ENCODE measurements at regions not wholly inside any gene's neighbourhood (a gene's known extent, or its start where the extent isn't known, plus 50 kb on each side); places are given as distances from the start of the nearest gene placed in this dataset.

GRCh38 chr6:147639279-147639678 lies 130.8 kb downstream of the SAMD5 start:
- Histone ChIP-seq H3K4me1 (ENCODE audit: control extremely low read depth in 1 of 4, control insufficient read depth in 4 of 4, insufficient read depth in 4 of 4, low read length in 3 of 4) (no peaks in the 10 kb centered on the region), H3K27ac (ENCODE audit: insufficient read depth in 1 of 2, low read depth in 1 of 2, low read length in 2 of 2, poor library complexity in 1 of 2, severe bottlenecking in 2 of 2) (no peak overlapping the region), H3K4me3 (ENCODE audit: control insufficient read depth in 1 of 7, extremely low read depth in 1 of 7, insufficient read depth in 4 of 7, low read depth in 2 of 7, low read length in 6 of 7) (no peak overlapping the region), H3K27me3 (replicated peaks in 2 of 5; ENCODE audit: control insufficient read depth in 4 of 5, insufficient read depth in 5 of 5, low read length in 4 of 5) (peaks cover 0 to 7% (median 4%) of the 10 kb centered on the region in 5 experiments), H3K9me3 (ENCODE audit: control extremely low read depth in 1 of 5, control insufficient read depth in 4 of 5, insufficient read depth in 2 of 5, low read depth in 1 of 5, low read length in 4 of 5) (peaks cover 0 to 7% (median 0%) of the 10 kb centered on the region in 5 experiments), H3K36me3 (ENCODE audit: control insufficient read depth in 4 of 4, insufficient read depth in 4 of 4, low read length in 3 of 4) (no peaks in the 10 kb centered on the region)
- 100% methylated on average over 2 of the region's 3 CpGs for WGBS (ENCODE audit: insufficient coverage)
- no peak for DNase-seq
- POLR2A ChIA-PET = no interaction called here
- CTCF ChIA-PET = no interaction called here

DNA sequence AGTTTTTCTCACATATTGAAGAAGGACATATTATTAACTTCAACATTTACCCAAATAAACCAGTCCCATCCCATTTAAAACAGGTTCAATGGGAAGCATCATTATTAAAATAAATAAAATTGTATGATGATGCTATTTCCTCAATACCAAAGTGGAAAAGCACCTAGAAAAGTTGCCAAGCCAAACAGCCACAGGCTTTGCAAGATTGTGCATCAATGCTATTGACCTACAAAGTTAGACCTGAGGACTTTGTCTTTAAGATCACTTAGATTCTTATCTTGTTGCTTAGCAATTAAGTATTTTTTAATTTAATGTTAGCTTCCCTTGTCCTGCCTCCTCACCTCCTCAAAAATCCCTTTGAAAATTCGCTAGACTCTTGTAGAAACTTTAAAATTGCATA lies 132.1 kb downstream of the SAMD5 start:
- Histone ChIP-seq H3K27me3 (replicated peaks in 2 of 5; ENCODE audit: control insufficient read depth in 4 of 5, insufficient read depth in 5 of 5, low read length in 4 of 5) (peaks cover 0 to 10% (median 4%) of the 10 kb centered on the region in 5 experiments), H3K9me3 (ENCODE audit: control extremely low read depth in 1 of 5, control insufficient read depth in 4 of 5, insufficient read depth in 2 of 5, low read depth in 1 of 5, low read length in 4 of 5) (peaks cover 0 to under 1% (median 0%) of the 10 kb centered on the region in 5 experiments), H3K36me3 (ENCODE audit: control insufficient read depth in 4 of 4, insufficient read depth in 4 of 4, low read length in 3 of 4) (no peaks in the 10 kb centered on the region), H3K4me1 (ENCODE audit: control extremely low read depth in 1 of 4, control insufficient read depth in 4 of 4, insufficient read depth in 4 of 4, low read length in 3 of 4) (no peaks in the 10 kb centered on the region), H3K4me3 (ENCODE audit: control insufficient read depth in 1 of 7, extremely low read depth in 1 of 7, insufficient read depth in 4 of 7, low read depth in 2 of 7, low read length in 6 of 7) (no peak overlapping the region), H3K27ac (ENCODE audit: insufficient read depth in 1 of 2, low read depth in 1 of 2, low read length in 2 of 2, poor library complexity in 1 of 2, severe bottlenecking in 2 of 2) (no peak overlapping the region)
- ChIA-PET POLR2A (no interaction called here), CTCF (no interaction called here)
- no CpG with 5 or more reads among the region's 1 CpG for WGBS (ENCODE audit: insufficient coverage)
- no peak for DNase-seq

DNA sequence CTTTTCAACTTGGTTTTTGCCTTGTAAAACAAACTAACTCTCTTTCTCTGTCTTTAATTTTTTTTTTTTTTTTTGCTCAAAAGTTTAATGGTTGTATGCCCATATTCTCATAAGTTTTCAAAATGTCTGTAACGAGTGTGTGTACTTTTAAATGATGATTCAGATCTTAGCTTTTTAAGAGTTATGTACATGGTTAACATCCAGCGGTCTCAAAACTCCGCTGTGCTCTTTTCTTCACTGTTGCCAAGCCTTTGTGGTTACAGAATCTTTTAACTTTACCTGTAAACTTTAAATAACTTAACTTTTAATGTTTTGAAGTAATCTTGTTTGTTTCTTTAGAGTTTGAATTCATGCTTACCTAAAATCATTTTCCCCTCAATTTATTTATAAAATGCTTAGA lies 133.0 kb downstream of the SAMD5 start:
- H3K4me1 ChIP-seq (ENCODE audit: control extremely low read depth in 1 of 4, control insufficient read depth in 4 of 4, insufficient read depth in 4 of 4, low read length in 3 of 4) = no peaks in the 10 kb centered on the region
- H3K36me3 ChIP-seq (ENCODE audit: control insufficient read depth in 4 of 4, insufficient read depth in 4 of 4, low read length in 3 of 4) = no peaks in the 10 kb centered on the region
- WGBS (ENCODE audit: insufficient coverage) = no CpG with 5 or more reads among the region's 3 CpGs
- ChIA-PET POLR2A (no interaction called here), CTCF (no interaction called here)
- no peak overlapping the region for H3K27ac ChIP-seq (ENCODE audit: insufficient read depth in 1 of 2, low read depth in 1 of 2, low read length in 2 of 2, poor library complexity in 1 of 2, severe bottlenecking in 2 of 2)
- peaks cover 0 to 10% (median 4%) of the 10 kb centered on the region in 5 experiments for H3K27me3 ChIP-seq (replicated peaks in 2 of 5; ENCODE audit: control insufficient read depth in 4 of 5, insufficient read depth in 5 of 5, low read length in 4 of 5)
- no peak overlapping the region for H3K4me3 ChIP-seq (ENCODE audit: control insufficient read depth in 1 of 7, extremely low read depth in 1 of 7, insufficient read depth in 4 of 7, low read depth in 2 of 7, low read length in 6 of 7)
- no peak for DNase-seq
- no peaks in the 10 kb centered on the region for H3K9me3 ChIP-seq (ENCODE audit: control extremely low read depth in 1 of 5, control insufficient read depth in 4 of 5, insufficient read depth in 2 of 5, low read depth in 1 of 5, low read length in 4 of 5)

GRCh38 chr6:147642458-147642857 lies 134.0 kb downstream of the SAMD5 start:
- Histone ChIP-seq H3K4me1 (ENCODE audit: control extremely low read depth in 1 of 4, control insufficient read depth in 4 of 4, insufficient read depth in 4 of 4, low read length in 3 of 4) (no peaks in the 10 kb centered on the region), H3K36me3 (ENCODE audit: control insufficient read depth in 4 of 4, insufficient read depth in 4 of 4, low read length in 3 of 4) (no peaks in the 10 kb centered on the region), H3K9me3 (ENCODE audit: control extremely low read depth in 1 of 5, control insufficient read depth in 4 of 5, insufficient read depth in 2 of 5, low read depth in 1 of 5, low read length in 4 of 5) (no peaks in the 10 kb centered on the region), H3K27ac (ENCODE audit: insufficient read depth in 1 of 2, low read depth in 1 of 2, low read length in 2 of 2, poor library complexity in 1 of 2, severe bottlenecking in 2 of 2) (no peak overlapping the region), H3K27me3 (replicated peaks in 2 of 5; ENCODE audit: control insufficient read depth in 4 of 5, insufficient read depth in 5 of 5, low read length in 4 of 5) (peaks cover 0 to 10% (median 4%) of the 10 kb centered on the region in 5 experiments), H3K4me3 (ENCODE audit: control insufficient read depth in 1 of 7, extremely low read depth in 1 of 7, insufficient read depth in 4 of 7, low read depth in 2 of 7, low read length in 6 of 7) (no peak overlapping the region)
- DNase-seq = no peak
- ChIA-PET CTCF (no interaction called here), POLR2A (no interaction called here)
- 100% methylated on average over 2 of the region's 3 CpGs for WGBS (ENCODE audit: insufficient coverage)

- H3K27me3 ChIP-seq (replicated peaks in 2 of 5; ENCODE audit: control insufficient read depth in 4 of 5, insufficient read depth in 5 of 5, low read length in 4 of 5) = peaks cover 0 to 12% (median 4%) of the 10 kb centered on the region in 5 experiments
- no peaks in the 10 kb centered on the region for H3K4me1 ChIP-seq (ENCODE audit: control extremely low read depth in 1 of 4, control insufficient read depth in 4 of 4, insufficient read depth in 4 of 4, low read length in 3 of 4)
- POLR2A ChIA-PET = no interaction called here
- H3K9me3 ChIP-seq (ENCODE audit: control extremely low read depth in 1 of 5, control insufficient read depth in 4 of 5, insufficient read depth in 2 of 5, low read depth in 1 of 5, low read length in 4 of 5) = no peaks in the 10 kb centered on the region
- CTCF ChIA-PET = no interaction called here
- no peak for DNase-seq
- WGBS (ENCODE audit: insufficient coverage) = 83% methylated on average over 1 of the region's 4 CpGs
- H3K36me3 ChIP-seq (ENCODE audit: control insufficient read depth in 4 of 4, insufficient read depth in 4 of 4, low read length in 3 of 4) = no peaks in the 10 kb centered on the region
- H3K4me3 ChIP-seq (ENCODE audit: control insufficient read depth in 1 of 7, extremely low read depth in 1 of 7, insufficient read depth in 4 of 7, low read depth in 2 of 7, low read length in 6 of 7) = no peak overlapping the region
- no peak overlapping the region for H3K27ac ChIP-seq (ENCODE audit: insufficient read depth in 1 of 2, low read depth in 1 of 2, low read length in 2 of 2, poor library complexity in 1 of 2, severe bottlenecking in 2 of 2)
Observed at GRCh38 chr6:147643341-147644200, 135.1 kb downstream of the SAMD5 start.

- Histone ChIP-seq H3K4me1 (ENCODE audit: control extremely low read depth in 1 of 4, control insufficient read depth in 4 of 4, insufficient read depth in 4 of 4, low read length in 3 of 4) (no peaks in the 10 kb centered on the region), H3K9me3 (ENCODE audit: control extremely low read depth in 1 of 5, control insufficient read depth in 4 of 5, insufficient read depth in 2 of 5, low read depth in 1 of 5, low read length in 4 of 5) (no peaks in the 10 kb centered on the region), H3K4me3 (ENCODE audit: control insufficient read depth in 1 of 7, extremely low read depth in 1 of 7, insufficient read depth in 4 of 7, low read depth in 2 of 7, low read length in 6 of 7) (no peak overlapping the region), H3K27ac (ENCODE audit: insufficient read depth in 1 of 2, low read depth in 1 of 2, low read length in 2 of 2, poor library complexity in 1 of 2, severe bottlenecking in 2 of 2) (no peak overlapping the region), H3K27me3 (replicated peaks in 2 of 5; ENCODE audit: control insufficient read depth in 4 of 5, insufficient read depth in 5 of 5, low read length in 4 of 5) (peaks cover 0 to 12% (median 3%) of the 10 kb centered on the region in 5 experiments), H3K36me3 (ENCODE audit: control insufficient read depth in 4 of 4, insufficient read depth in 4 of 4, low read length in 3 of 4) (no peaks in the 10 kb centered on the region)
- DNase-seq = no peak
- POLR2A ChIA-PET = no interaction called here
- WGBS (ENCODE audit: insufficient coverage) = 100% methylated on average over 1 of the region's 2 CpGs
- CTCF ChIA-PET = no interaction called here
Observed at GRCh38 chr6:147648916-147649315, 140.4 kb downstream of the SAMD5 start.

GRCh38 chr6:147651249-147652063 lies 143.0 kb downstream of the SAMD5 start:
- Histone ChIP-seq H3K36me3 (ENCODE audit: control insufficient read depth in 4 of 4, insufficient read depth in 4 of 4, low read length in 3 of 4) (no peaks in the 10 kb centered on the region), H3K4me1 (ENCODE audit: control extremely low read depth in 1 of 4, control insufficient read depth in 4 of 4, insufficient read depth in 4 of 4, low read length in 3 of 4) (no peaks in the 10 kb centered on the region), H3K27ac (ENCODE audit: insufficient read depth in 1 of 2, low read depth in 1 of 2, low read length in 2 of 2, poor library complexity in 1 of 2, severe bottlenecking in 2 of 2) (no peak overlapping the region), H3K9me3 (ENCODE audit: control extremely low read depth in 1 of 5, control insufficient read depth in 4 of 5, insufficient read depth in 2 of 5, low read depth in 1 of 5, low read length in 4 of 5) (no peaks in the 10 kb centered on the region), H3K4me3 (ENCODE audit: control insufficient read depth in 1 of 7, extremely low read depth in 1 of 7, insufficient read depth in 4 of 7, low read depth in 2 of 7, low read length in 6 of 7) (no peak overlapping the region), H3K27me3 (replicated peaks in 2 of 5; ENCODE audit: control insufficient read depth in 4 of 5, insufficient read depth in 5 of 5, low read length in 4 of 5) (peaks cover 0 to 9% (median 4%) of the 10 kb centered on the region in 5 experiments)
- DNase-seq = no peak
- 81% methylated on average over 3 of the region's 6 CpGs for WGBS (ENCODE audit: insufficient coverage)
- ChIA-PET POLR2A (no interaction called here), CTCF (no interaction called here)

All from common myeloid progenitor, CD34-positive (primary cell).